ENCODE measurements at regions not wholly inside any gene's neighbourhood (a gene's known extent, or its start where the extent isn't known, plus 50 kb on each side); places are given as distances from the start of the nearest gene placed in this dataset.

DNA sequence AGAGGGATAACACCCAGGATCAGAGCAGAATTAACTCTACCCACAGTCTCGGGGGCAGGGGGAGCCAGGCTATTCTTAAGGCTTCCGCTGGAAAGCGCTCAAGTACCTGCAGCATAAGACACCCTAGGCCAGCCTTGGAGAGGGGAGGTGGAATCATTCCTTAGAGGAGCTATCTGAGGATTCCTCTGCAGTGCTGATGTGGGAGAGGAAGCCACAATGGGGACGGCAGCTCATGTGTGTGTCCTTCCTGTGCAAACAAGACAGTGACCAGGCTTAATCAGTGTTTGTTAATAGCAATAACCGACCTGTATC, 382.2 kb upstream of the CADM1 start:
- DNase-seq, result no peak

DNA sequence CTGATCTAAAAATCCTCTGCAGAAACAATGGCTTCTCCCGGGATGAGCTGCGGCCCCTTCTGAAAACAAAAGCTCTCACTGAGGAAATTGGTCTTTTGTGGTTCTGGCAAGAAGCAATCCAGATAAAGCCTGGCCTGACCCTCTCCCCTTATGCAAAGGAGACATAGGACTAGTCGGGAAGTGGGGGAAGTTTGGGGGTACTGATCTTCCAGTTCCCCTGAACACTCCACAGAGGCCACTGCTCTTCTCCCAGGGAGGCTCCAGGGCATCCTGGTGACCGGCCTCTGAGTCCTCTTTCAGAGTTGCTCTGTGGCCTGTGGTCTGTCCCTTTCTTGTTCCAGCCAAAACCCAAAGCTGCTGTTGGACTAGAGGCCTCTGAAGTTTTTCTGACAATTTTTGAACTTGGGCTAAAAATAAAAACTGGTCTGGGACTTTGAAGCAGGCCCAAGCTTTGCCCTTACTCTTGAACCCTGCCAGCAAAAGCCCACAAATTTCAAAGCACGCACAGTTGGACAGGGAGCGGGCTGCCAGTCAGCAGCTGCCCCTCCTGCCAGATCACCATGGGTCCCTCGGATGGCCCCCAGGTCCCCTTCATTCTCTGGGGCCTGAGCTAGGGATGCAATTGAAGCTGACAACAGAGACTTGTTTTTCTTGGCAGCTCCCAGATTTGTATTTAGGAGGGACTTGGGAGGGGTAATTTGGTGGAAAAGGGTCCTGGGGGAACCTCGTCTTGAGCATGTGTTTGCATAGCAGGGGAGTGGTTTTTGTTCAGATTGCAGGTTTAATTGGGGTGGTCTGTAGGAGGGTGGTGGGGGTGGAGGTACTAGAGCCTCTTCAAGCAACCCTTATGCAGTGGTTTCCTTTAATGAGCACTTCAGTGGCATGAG, 381.6 kb upstream of the CADM1 start:
- no peak for DNase-seq

DNA sequence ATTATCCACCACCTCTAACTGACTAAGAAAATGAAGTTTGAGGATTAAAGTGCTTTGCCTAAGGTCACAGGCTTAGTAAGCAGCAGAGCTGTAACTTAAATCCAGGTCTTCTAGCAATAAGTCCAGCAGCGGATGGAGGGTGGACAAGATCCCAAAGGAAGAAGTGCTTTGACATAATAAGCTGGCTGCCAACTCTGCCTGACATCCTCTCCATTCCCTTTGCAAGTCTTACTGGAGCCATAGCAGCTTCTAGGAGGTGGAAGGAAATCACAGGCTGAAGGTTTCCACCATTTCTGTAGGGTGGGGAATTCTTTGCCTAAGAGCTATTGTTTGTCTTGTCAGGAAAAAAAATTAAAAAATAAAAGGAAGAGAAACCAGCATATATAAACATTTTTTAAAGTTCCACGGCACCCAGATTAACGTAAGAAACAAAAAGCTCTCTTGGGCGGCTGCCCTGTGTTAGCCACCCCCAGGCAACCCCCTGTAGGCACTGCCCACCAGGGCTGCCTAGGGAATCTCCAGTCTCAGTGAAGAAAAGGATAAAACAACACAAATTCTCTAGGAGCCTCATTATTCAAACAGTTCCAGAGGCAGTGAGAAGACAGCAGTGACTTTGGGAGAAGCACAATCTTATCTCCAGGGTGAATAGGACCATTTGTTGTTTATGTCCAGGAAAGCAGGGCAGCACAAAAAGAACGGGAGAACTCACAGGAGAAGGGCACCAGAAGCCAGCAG, 380.8 kb upstream of the CADM1 start:
- DNase-seq, result no peak

DNA sequence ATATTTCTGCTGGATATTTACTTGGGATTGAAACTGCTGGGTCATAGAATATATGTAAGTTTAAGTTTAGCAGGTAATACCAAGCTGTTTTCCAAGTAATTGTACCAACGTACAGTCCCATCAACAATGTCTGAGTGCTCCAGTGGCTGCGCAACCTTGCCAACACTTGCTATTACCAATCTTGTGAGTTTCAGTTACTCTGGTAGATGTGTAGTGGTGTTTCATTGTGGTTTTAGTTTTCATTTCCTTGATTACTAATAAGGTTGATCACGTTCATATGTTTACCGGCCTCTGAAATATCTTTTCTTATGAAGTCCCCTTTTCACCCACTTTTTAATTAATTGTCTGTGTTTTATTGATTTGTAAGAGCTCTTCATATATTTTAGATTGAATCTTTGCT, 370.6 kb upstream of the CADM1 start:
- DNase-seq, result no peak

DNA sequence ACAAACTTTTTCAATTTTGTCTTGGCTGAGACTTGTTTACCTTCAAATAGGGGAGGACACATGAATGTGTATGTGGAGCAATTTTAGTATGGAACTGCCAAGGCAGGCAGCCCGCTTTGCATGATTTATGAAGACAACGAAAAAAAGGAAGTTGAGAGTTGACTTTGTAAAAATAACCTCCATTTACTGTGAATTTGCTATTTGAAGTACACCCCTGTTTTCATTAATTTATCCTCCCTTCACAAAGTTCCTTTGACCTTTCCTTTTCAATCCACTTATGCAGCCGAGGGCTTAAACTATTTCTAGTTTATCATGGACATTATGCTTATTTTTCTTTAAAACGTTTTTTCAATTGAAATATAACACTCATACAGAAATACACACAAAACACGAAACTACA, 369.6 kb upstream of the CADM1 start:
- no peak for DNase-seq

DNA sequence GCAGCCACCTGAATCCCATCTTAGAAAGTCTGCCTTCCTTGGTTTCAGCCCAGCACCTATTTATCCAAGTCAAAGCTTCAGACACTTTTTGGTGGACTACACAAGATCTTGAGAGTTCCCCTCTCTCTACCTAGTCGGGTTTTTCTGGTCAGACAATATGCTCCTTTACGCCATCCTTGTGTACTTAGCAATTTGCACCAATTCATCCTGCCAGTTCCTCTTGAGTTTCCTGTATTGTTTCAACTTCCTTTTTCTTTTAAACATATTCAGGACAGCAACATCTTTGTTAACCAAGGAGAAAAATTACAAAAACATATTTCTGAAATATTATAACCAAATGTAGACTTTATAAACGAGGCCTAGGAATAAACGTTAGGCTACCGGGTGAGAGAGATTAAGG, 368.2 kb upstream of the CADM1 start:
- DNase-seq, result no peak

DNA sequence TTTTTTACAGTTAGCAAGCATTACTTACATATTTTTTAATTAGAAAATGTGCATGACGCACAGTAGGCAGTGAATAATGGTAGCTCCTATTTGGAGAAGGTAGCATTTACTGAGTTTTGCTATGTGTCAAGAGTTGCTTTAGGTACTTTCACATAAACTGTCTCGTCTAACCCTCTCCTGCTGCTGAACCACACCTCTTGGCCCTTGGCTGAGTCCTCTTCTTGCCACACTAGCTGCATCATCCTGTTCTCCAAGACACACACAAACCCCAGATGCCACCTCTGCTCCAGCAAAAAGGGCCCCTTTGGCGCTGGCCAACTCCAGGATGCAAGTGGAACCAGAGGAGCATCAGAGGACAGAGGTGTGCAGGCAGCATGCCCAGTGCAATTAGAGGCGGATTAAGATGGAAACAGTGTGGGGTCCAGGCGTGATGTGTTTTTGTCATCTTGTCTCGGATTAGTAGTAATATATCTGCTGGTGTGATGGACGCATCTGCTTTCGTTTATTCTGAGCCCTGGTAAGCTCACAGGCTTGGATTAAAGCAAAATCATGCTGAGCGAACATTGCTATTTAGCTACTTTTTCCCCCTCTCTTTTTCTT, 367.0 kb upstream of the CADM1 start:
- no peak for DNase-seq

DNA sequence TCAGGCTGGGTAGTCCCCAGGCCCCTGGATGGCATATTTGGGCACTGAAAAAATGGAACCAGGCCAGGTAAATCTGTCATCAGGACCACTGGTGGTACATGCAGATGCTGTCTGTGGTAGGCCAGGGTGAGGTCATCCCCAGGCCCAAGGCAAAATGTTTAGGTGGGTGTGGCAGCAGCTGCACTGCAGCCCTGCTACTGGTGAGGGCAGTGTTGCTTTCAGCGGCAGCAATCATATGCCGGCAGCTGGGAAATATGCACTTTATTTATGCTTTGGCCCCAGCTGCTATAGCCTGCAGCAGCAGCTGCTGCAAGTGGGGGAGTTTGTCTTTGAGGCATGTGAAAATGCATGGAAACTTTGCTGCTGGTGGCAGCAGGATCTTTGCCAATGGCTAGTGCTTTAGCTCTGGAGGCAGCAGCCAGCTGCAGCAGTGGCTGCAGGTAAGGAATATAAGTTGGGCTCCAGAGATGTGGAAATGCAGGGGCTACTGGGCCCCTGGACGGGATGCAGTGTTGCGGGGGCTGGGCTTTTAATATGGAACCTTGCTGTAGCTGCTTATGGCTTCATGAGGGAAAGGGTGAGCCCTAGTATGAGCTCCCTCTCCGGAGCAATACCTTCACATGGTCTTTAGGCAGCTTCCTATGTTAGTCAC, 365.7 kb upstream of the CADM1 start:
- no peak for DNase-seq

DNA sequence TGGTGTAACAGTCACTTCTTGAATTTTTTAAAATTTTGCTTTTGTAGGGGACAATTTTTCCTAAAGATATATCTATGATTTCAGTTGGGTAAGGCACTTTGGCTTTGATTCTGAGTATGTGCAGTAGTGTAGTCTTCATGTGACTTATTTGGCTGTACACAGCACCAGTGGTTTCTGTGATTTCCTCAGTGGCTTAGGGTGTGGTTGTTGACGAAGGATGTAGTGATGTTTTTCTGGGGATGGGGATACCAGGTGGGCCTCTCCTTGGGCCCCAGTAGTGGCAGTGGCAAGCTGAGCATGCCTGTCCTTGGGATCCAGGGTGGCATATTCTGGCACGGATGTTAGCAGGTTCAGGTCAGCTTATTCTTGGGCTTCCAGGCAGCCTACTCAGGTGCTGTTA, 364.9 kb upstream of the CADM1 start:
- DNase-seq, result no peak

DNA sequence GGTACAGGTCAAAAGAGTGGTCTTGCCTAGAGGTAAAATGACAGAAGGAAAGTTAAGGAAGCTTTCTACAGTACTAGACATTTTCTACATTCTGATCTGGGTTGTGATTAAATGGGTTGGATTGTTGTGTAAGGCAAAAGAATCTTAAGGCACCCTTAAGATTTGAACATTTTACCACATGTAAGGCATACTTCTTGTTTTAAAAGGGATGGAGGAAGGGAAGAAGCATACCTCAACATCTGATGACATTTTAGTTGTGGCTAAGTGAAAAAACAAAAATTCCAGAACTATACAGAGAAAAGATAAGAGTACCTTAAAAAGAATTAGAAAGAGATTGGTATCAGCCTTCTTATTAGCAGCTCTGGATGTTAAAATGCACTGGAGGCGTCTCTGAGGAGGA, 356.0 kb upstream of the CADM1 start:
- no peak for DNase-seq

DNA sequence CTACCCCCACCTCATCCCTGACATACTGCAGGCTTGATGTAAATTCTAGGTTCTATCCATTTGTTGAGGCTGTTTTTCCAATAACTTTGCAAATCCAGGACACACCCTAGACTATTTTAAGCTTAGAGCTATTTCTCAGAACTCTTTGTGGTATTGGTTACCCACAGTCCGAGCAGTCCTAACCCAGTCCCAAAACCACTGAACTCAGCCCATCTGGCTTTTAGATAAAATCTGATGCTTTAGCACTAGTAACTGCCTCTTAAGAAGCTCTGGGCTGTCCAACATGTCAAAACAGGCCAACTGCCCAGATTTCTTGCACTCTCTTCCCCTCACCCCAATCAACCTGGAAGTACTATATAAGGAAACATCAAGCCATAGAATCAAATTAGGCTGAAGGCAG, 344.4 kb upstream of the CADM1 start:
- DNase-seq, result peak; percentile 42

DNA sequence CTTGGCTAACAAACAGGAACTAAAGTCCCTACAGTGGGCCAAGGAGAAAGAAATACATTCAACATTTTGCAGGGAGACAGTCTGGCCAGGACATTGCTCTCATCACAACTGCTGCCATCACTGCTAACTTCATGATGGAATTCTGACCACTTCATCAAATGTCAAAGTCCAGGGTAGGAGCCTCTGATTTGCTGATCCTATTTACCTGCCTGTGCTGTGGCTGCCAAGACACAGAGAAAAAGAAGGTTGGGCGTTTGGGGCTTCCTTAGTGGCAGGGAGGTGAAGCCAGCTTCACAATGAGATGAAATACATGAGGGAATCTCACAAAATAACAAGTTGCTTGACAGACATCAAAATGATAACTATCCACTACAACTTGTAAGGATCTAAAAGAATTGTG, 343.9 kb upstream of the CADM1 start:
- no peak for DNase-seq

DNA sequence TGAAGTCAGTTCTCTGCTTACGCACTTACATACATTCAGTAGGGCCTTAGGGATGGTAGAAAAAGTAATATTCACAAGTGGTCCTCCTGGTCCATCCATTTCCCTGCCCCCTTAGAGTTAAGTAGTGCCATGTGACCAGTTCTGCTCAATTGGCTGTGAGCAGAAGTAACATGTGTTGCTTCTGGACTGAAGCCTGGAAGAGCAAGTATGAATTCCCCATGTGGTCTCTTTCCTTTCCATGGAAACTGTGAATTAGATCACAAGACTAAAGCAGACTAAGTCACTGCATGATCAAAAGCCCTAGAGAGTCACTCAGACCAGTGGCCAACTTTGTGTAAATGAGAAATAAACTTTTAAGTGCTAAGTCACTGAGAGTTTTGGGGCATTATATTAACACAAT, 341.7 kb upstream of the CADM1 start:
- DNase-seq, result peak; percentile 64

DNA sequence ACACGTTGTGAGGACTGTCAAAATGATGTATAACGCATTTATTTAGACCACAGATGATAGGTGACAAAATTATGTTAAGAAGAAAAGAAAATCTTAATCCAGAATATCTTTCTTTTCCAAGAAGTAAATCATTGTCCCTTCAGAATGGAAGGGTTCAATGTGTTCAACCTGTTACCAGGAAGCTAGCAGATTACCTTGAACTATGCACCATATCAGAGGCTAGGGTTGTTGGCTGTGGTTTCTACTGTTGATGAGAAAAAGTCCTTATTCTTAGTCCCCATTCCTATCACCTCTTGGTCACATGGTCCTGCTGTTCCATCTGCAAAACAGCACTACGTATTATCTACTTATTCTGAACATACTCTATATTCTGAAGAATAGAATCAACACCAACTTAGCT, 339.5 kb upstream of the CADM1 start:
- DNase-seq, result no peak

DNA sequence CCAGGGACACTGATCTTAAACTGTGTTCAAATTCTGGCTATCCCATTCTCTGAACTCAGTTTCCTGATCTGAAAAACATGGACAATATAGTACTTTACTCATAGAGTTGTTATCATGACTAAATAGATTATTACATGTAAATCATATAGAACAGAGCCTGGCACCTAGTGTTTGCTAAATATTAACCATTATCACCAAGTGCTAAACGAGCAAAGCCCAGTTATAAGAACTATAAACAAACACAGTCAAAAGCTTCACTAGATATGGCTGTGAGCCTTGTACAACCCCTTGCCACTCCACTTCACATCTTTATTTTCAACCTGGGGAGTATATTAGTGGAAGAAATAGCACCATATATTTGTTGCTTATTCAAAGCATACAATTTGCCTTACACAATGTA, 338.9 kb upstream of the CADM1 start:
- DNase-seq, result no peak

DNA sequence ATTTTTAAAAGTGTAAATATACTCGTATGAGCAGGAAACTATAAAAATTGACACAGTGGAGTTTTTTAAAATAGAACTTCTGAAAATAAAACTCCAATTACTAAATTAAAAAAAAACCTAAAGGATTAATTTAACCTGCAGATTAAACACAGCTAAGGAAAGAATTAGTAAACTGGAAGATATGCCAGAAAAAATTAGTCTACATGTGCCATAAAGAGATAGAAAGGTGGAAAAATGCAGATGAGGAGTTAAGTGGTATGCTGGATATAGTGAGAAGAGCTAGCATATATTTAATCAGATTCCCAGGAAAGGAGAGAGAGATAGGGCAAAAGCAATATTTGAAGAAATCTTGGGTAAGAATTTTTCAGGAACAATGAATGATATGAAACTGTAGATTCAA, 315.8 kb upstream of the CADM1 start:
- no peak for DNase-seq

DNA sequence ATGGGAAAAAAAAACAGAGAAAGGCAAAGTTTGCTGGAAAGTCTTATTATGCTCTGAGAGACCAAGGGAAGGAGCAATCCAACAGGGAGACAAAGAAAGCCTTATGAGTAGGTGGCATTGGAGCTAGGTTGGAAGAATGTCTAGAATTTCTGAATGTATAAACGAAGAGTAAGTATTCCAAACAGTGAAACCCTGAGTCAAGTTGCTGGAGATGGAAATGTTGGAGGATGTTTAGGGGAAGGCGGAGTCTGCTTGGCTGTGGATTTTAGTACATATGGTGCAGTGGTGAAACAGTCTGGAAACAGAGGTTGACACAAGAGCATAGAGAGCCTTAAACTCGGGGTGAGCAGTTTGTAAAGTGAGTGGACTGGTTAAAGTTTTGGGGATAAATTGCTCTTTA, 314.8 kb upstream of the CADM1 start:
- no peak for DNase-seq

DNA sequence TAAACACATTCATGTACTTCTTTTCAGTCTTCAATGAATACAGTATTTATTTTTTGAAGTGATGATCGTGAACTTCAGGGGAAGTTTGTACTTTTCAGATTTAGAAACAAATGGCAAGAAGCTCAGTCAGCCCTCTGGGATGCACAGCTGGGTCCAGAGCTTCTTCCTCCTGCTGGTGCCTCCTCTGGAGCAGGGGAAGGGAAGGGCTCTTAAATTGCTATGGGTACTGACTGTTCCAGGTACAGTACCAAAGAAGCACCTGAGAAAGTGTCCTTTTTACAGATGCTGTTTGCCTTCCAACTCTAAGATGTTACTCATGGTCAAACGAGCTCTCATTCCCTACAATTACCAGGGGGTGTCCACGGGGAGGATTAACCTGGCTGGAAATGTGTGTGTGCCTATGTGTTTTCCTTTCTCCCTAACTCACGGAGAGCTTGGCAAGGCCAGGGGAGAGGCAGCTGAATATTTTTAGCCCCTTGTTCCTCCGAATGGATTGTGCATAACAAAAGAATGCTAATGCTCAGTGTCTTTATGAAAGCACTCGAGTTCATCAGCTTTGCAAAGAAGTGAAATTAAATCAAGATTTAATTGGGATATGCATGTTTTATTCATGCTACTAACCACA, 313.7 kb upstream of the CADM1 start:
- DNase-seq, result no peak

DNA sequence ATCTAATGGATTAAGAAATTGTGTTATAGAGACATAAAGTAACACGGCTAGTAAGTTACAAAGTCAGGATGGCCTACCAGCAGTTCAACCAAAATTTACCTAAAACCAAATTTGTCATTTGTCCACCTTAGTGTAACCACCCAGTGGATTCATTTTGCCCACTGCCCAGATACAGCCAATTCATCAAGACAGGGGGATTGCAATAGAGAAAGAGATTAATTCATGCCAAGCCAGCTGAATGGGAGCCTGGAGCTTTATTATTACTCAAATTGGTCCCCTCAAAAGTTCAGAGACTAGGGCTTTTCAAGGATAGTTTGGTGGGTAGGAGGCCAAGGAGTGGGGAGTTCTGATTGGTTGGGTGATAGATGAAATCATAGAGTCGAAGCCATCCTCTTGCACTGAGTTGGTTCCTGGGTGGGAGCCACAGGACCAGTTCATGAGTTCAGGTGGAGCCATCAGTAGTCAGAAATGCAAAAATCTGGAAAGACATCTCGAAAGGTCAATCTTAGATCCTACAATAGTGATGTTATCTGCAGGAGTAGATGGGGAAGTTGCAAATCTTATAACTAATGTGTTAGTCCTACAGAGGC, 304.2 kb upstream of the CADM1 start:
- no peak for DNase-seq

DNA sequence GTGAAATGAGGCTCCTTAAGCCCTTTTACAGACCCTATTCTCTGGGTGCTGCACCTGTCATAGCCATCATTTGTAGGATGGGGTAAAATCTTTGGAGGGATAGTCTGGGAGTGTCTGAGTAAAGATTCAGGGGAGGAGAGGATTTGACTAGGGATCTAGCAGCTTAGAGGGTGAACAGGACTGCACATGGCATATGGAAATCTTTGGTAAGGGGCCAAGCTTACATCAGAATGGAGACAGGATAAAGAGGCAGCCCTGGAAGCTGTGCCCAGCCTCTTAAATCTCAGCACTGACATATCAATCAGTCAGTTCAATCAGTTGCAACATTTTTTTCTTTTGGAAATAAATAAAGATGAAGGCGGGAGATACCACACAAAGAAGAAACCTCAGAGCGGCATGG, 301.8 kb upstream of the CADM1 start:
- no peak for DNase-seq

DNA sequence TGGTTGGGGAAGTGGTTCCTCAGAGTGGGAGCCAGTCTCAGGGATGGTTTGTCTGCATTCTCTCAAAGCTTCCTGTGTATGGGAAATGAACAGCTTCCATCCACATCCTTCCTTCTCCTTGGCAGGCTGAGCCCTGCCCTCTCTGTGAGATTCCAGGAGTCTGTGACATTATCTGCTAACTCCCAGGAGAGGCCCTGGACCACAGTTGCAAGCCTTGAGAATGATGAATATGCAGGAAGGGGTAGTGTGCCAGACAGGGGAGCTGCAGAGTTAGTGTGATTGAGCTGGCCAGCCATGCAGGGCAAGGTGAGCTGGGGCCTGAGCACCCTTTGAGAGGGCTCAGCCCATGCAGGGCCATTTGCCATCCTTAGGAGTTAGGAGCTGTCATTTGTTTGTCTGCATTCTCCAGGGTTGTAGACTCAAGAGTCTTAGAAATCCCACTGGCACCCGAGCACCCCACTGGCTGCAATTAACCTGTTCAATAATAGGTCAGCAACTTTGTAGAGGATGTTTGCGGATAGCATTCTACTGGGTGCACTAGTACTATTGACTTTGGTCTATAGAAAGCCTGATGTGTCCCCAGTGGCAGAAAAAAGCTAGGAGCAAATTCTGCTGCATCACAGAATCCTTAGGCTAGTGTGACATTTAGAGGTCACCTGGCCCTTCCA, 299.0 kb upstream of the CADM1 start:
- DNase-seq, result no peak

DNA sequence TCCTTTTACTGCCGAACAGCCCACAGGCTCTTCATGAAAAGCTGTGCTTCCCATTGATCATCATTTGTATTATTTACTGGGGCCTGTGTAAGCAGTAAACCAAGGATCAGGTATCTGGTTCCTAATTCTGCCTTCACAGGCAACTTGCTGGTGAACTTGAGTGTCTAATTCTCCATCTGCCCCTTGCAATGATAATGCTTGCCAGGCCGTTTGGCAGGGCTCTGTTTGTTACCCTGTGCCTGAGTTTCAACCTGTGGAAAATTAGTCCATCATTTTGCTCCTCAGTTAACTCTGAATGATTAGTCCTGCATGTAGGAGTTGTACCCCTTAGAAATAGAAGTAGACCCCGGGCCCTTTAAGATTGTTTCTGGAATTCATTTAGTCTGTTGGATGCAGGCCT, 298.4 kb upstream of the CADM1 start:
- DNase-seq, result no peak
